ENCODE measurements at regions not wholly inside any gene's neighbourhood (a gene's known extent, or its start where the extent isn't known, plus 50 kb on each side); places are given as distances from the start of the nearest gene placed in this dataset.

- no peak overlapping the region for H3K27ac ChIP-seq (replicated peaks)
- TF ChIP-seq CTCF (IDR thresholded peaks at IDR 0.05; ENCODE audit: borderline replicate concordance), result no peak
- H3K4me1 ChIP-seq, result peaks cover 26% of the 10 kb centered on the region
- DNase-seq, result no peak
- no peaks in the 10 kb centered on the region for H3K27me3 ChIP-seq (ENCODE audit: low read depth)
- no peaks in the 10 kb centered on the region for H3K9me3 ChIP-seq (replicated peaks)
- peaks cover 5% of the 10 kb centered on the region for H3K36me3 ChIP-seq
- intact Hi-C loops (cut with micrococcal nuclease), result no loop called here
- H3K4me3 ChIP-seq, result no peak overlapping the region
Observed at GRCh38 chr1:173415490-173415889, 61.6 kb upstream of the PRDX6 start.

DNA sequence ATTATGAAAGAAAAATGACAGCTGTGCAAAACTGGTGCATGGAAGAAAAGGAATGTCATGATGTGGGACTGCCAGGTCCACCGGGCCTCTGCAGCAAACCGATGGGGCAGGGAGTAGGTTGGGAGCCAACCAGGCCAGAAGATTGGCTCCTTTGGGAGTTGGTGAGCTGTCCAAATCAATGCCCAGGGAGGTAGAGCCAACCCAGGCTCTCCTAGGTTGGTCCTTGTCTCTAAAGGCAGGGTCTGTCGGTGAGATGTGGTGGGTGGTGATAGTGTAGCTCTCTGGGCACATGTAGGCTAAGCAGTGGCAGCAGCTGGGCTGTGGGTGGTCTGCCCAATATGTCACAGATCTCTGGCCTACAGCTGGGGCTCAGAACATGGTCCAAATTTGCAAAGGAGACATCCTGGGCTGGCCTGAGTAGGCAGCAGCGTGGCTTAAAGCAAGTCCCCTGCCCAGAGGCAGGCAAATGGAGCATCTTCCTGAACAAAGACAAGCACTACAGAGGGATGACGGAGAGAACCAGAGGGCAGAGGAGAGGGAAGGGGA, 61.2 kb upstream of the PRDX6 start:
- Histone ChIP-seq H3K4me1 (peaks cover 26% of the 10 kb centered on the region), H3K27me3 (ENCODE audit: low read depth) (no peaks in the 10 kb centered on the region), H3K36me3 (peaks cover 5% of the 10 kb centered on the region), H3K4me3 (no peak overlapping the region), H3K27ac (replicated peaks) (no peak overlapping the region), H3K9me3 (replicated peaks) (no peaks in the 10 kb centered on the region)
- intact Hi-C loops (cut with micrococcal nuclease), result no loop called here
- TF ChIP-seq CTCF (IDR thresholded peaks at IDR 0.05; ENCODE audit: borderline replicate concordance), result no peak
- no peak for DNase-seq

DNA sequence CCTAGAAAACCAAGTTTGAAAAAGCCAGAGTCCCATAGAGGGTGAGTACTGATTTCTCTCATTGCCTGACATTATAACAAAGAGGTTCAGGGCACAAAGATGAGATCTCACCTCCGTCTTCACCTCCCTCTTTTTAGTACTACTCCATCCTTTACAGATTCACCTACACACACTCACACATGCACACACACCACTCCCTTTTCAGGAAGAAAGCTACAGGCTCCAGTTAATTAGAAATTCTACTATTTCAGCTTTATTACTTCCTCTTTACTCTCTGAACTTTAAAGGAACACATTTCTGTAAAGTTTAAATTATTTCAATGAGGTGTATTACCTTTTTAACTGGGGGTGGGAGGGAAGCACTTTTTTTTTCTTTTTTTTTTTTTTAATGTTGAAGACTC, 59.6 kb upstream of the PRDX6 start:
- peaks cover 26% of the 10 kb centered on the region for H3K4me1 ChIP-seq
- no peaks in the 10 kb centered on the region for H3K27me3 ChIP-seq (ENCODE audit: low read depth)
- no peak for TF ChIP-seq CTCF (IDR thresholded peaks at IDR 0.05; ENCODE audit: borderline replicate concordance)
- H3K4me3 ChIP-seq, result no peak overlapping the region
- no peak overlapping the region for H3K27ac ChIP-seq (replicated peaks)
- H3K9me3 ChIP-seq (replicated peaks), result no peaks in the 10 kb centered on the region
- DNase-seq, result no peak
- intact Hi-C loops (cut with micrococcal nuclease), result no loop called here
- peaks cover 5% of the 10 kb centered on the region for H3K36me3 ChIP-seq

- no peak for DNase-seq
- Histone ChIP-seq H3K9me3 (replicated peaks) (no peaks in the 10 kb centered on the region), H3K27ac (replicated peaks) (no peak overlapping the region), H3K4me3 (no peak overlapping the region), H3K4me1 (peaks cover 20% of the 10 kb centered on the region), H3K27me3 (ENCODE audit: low read depth) (no peaks in the 10 kb centered on the region), H3K36me3 (peaks cover 5% of the 10 kb centered on the region)
- TF ChIP-seq CTCF (IDR thresholded peaks at IDR 0.05; ENCODE audit: borderline replicate concordance), result no peak
- intact Hi-C loops (cut with micrococcal nuclease), result no loop called here
Observed at GRCh38 chr1:173418107-173418985, 58.8 kb upstream of the PRDX6 start.

DNA sequence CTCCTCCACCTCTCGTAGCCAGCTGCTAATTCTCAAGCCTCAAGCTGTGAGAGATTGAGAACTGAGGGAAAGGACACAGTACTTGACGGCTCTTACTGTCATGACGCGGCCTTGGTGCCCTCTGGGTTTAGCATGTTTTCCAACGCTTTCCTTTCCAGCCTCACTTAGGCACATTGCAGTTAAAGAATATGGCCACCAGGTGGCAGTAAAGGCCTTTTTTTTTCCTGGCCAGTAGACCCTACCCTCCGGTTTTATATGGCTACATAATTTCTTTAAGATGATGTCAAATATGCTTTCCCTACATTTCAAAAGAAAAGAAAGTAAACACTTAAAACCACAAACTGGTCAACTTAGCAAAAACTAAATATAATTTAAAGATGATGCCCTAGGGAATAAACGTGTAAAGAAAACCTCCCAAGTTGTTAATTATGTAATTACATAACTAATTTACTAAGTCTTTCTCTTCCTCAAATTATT, 56.8 kb upstream of the PRDX6 start:
- Histone ChIP-seq H3K4me3 (no peak overlapping the region), H3K9me3 (replicated peaks) (no peaks in the 10 kb centered on the region), H3K36me3 (peaks cover 5% of the 10 kb centered on the region), H3K27me3 (ENCODE audit: low read depth) (no peaks in the 10 kb centered on the region), H3K4me1 (peaks cover 5% of the 10 kb centered on the region), H3K27ac (replicated peaks) (no peak overlapping the region)
- peak; percentile 92 for TF ChIP-seq CTCF (IDR thresholded peaks at IDR 0.05; ENCODE audit: borderline replicate concordance)
- peak; percentile 26 for DNase-seq
- intact Hi-C loops (cut with micrococcal nuclease), result loop anchor here (10.0 kb wide), 1 partner anchor 294 kb away; the partner anchor contains the start of gene KLHL20

Measured in left ventricle myocardium inferior (tissue), 1 donor.